ENCODE measurements at regions not wholly inside any gene's neighbourhood (a gene's known extent, or its start where the extent isn't known, plus 50 kb on each side); places are given as distances from the start of the nearest gene placed in this dataset.
"Not testable (repeated sequence)": the region's sequence is repeated elsewhere in the genome, so short reads cannot be mapped to it uniquely, and the experiment has no call there.

DNA sequence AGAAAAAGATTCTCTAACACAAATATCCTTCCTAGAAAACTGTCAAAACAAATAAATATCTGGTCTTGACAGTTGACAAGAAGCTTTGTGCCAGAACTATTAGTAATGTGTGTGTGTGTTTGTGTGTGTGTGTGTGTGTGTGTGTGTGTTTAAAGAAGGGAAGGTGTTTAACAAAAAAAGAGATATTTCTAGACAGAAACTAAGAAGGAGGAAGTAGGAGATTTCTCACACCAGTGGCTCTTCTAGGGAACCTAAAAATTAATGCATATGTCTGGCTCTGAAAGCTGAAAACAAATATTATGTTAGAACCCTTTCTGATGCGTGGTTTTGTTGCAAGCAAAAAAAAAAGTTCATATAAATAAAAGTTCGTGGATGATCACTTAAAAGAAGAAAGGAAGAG, 277.5 kb downstream of the RPS4Y2 start:
- no peak for DNase-seq (ENCODE audit: low read depth in 1 of 2, low spot score in 1 of 2)

DNA sequence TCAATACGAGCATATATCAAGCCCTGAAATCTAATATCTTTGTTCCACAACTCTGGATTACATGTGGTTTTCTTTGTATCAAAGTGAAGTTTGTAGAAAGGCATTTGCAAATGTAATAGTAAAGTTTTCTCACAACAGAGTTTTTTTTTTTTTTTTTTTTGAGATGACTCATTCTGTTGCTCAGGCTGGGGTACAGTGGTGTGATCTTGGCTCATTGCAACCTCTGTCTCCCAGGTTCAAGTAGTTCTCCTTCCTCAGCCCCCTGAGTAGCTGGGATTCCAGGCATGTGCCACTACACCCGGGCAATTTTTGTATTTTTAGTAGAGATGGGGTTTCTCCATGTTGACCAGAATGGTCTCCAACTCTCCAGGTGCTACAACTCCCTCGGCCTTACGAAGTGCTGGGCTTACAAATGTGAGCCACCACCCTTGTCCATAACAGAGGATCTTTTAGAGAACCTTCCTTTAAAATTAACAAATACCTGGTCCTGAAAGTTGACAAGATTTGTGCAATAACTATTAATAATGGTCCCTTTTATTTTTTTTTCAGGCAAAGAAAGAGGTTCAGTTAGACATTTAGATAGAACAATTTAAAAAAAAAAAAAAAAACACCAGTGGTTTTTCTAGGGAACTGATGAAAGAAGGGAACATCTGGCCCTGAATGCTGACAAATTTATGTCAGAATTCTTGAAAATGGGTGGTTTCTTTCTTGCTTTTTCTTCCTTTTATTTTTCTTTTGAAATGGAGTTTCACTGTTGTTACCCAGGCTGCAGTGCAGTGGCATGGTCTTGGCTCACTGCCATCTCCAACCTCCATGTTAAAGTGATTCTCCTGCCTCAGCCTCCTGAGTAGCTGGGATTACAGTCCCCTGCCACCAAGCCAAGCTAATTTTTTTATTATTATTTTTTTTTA, 278.5 kb downstream of the RPS4Y2 start:
- no peak for DNase-seq (ENCODE audit: low read depth in 1 of 2, low spot score in 1 of 2)

DNA sequence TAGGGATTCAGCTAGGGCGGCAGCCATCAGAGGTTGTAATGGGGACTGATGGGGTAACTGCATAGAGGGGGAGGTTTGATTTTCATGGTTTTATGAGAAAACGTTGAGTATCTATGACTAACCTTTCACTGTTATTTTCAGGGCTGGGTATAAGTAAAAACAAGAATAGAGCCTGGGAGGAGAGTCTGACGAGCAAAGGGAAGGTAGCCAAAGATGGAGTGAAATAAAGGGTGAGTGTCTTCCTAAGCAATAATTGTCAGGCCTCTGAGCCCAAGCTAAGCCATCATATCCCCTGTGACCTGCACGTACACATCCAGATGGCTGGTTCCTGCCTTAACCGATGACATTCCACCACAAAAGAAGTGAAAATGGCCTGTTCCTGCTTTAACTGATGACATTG, 281.5 kb downstream of the RPS4Y2 start:
- not testable (repeated sequence) for DNase-seq (ENCODE audit: low read depth in 1 of 2, low spot score in 1 of 2)

DNA sequence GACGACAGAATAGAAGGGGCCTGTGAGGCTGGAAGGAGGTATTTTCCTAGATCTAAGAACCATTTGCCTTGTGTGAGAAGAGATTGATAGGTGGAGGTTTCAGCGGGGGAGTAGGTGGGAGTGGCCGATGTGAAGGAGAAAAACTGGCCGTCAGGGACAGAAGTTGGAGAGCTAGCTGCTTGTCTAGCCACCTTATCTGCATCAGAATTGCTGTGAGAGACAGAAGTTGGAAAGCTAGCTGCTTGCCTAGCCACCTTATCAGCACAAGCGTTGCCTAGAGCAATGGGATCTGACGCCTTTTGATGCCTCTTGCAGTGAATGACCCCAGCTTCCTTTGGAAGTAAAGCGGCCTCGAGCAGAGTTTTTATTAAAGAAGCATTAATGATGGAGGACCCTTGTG, 283.9 kb downstream of the RPS4Y2 start:
- DNase-seq (ENCODE audit: low read depth in 1 of 2, low spot score in 1 of 2): no peak

DNA sequence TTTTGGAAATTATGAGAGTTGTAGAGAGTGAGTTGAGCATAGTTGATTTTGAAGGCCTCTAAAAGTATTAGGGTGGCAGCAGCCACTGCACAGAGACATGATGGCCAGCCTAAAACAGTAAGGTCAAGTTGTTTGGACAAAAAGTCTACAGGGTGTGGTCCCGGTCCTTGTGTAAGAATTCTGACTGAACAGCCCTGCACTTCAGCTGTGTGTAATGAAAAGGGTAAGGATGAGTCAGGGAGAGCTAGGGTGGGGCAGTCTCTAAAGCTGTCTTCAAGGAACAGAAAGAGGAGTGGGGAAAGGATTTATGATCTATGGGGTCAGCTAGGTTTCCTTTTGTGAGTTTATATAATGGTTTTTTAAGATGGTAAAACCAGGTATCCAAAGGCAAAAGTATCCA, 284.8 kb downstream of the RPS4Y2 start:
- DNase-seq (ENCODE audit: low read depth in 1 of 2, low spot score in 1 of 2): not testable (repeated sequence)

DNA sequence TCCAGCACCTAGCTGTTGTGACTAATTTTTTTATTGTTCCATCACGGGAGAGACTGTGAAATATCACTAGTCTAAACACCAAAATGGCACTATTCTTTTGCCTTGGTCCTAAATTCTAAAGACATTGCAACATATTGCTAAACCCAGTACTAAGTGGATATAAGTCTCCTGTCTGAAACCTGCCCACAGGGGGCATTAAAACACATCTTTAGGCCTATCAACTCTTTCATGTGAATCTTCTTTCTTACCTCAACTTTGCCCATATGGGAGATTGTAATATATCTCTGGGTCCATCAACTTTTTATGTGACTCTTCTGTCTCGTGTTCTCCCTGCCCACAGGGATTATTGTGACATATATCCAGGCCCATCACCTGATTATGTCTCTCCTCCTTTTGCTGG, 317.2 kb downstream of the RPS4Y2 start:
- DNase-seq (ENCODE audit: low read depth in 1 of 2, low spot score in 1 of 2): no peak

DNA sequence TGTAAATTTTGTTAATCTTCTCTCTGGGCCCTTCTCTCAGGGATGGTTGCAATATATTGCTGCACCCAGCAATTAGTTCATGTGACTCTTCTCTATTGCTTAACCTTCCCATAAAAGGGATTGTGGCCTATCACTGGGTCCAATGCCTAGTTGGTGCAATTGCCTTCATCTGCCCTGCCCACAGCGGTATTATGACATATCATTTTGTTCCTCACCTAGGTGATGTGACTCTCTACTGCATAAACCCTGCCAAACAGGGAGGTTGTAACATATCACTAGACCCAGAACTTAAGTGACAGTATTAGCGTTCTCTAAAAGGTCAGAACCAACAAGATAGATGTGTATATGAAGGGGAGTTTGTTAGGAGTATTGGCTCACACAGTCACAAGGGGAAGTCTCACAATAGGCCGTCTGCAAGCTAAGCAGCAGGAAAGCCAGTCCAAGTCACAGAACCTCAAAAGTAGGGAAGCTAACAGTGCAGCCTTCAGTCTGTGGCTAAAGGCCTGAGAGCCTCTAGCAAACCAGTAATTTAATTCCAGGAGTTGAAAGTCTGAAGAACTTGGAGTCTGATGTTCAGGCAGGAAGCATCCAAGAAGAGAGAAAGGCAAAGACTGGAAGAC, 317.8 kb downstream of the RPS4Y2 start:
- DNase-seq (ENCODE audit: low read depth in 1 of 2, low spot score in 1 of 2): no peak

DNA sequence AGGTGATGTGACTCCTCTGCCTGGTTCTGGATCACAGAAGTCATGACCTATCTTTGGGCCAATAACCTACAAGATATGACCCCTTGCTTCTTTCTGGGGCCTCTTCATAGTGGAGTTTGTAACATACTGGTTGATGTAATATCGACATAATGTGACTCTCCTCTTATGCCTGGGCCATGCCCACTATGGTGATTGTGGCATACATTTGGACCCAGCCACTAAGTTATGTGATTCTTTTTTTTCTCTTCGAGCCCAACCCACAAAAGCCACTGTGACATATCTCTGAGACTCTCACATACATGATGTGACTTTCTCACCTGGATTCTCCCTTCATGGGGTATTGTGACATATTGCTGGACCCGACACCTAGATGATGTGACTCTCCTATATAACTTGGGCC, 319.8 kb downstream of the RPS4Y2 start:
- no peak for DNase-seq (ENCODE audit: low read depth in 1 of 2, low spot score in 1 of 2)

DNA sequence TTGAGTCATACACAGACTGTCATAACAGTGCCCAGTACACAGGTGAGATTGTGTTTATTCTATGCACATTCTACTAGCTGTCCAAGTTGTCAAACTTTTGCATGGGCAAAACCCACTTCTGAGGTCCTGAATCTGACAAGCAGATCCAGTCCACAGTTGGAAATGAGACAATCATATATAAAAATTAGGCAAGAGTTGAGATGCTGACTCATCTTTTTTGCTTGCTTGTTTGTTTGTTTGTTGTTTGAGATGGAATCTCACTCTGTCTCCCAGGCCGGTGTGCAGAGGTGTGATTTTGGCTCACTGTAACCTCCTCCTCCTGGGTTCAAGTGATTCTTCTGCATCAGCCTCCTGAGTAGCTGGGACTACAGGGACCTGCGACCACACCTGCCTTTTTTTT, 323.8 kb downstream of the RPS4Y2 start:
- DNase-seq (ENCODE audit: low read depth in 1 of 2, low spot score in 1 of 2): no peak

DNA sequence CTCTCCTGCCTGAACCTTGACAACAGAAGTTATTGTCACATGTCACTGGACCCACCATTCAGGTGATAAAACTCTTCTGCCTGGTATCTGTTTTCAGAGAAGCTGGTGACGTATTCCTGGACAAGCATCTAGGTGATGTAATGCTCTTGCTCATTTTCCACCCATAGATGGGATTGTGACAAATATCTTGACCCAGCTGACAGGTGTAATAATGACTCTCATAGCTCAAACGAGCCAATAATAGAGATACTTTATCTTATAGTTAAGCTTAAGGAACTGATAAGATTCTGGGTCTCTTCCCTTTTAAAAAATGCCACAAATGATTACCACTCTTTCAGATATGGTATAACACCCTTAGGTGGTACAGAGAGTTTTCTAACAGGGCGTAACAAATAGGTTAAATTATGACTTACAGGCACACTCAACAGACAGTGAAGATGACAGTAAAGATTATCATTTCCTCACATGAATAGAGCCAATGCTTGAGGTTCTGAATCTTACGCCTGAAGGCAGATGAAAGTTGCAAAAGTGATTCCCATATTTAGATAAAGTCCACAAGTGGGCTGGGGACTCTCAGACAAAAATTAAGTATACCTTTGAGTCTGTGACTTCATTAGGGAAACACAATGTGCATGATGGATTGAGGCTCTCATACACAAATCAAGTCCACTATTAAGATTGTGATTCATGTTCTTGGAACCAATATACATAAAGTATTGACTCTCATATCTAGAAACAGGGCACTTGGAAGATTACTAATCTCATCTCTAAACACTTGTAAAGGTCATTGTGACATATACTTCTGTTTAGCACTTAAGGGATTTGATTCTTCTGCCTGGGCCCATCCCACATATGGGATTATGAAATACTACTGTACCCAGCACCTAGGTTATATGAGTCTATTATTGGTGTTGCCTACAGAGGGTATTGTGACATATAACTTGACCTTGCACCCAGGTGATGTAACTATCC, 326.0 kb downstream of the RPS4Y2 start:
- DNase-seq (ENCODE audit: low read depth in 1 of 2, low spot score in 1 of 2): no peak

DNA sequence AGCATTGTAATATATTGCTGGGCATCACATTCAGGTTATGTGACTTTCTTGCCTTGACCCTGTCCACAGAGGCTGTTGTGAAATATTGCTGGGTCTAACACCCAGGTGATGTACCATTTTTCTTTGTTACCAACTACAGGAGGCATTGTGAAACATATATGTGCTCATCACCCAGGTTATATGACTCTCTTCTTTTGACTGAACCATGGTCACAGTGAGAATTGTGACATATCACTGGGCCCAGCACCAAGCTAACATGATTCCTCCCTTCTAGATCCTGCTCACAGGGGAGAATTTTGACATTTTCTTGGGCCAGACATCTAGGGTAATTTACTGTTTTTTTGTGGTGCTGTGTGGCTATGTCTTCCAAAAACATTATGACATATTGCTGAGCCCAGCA, 326.7 kb downstream of the RPS4Y2 start:
- no peak for DNase-seq (ENCODE audit: low read depth in 1 of 2, low spot score in 1 of 2)

DNA sequence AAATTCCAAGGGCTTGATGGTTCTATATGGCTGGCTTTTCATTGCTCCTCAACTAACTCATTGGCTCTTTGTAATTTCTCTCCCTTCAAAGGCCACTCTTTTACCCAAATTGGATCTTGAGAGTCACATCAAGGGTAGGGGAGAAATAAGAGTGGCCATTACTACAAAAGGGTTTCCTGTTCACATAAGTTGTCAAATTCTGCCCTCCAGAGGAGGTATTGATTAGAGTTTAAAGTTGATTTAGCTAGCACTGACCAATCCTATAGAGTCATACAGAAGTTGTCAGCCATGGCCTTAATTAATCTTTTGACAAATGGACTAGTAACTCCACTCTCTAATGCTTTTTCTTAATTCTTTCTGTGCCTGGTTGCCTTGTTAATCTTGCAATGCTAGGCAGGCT, 336.0 kb downstream of the RPS4Y2 start:
- no peak for DNase-seq (ENCODE audit: low read depth in 1 of 2, low spot score in 1 of 2)

DNA sequence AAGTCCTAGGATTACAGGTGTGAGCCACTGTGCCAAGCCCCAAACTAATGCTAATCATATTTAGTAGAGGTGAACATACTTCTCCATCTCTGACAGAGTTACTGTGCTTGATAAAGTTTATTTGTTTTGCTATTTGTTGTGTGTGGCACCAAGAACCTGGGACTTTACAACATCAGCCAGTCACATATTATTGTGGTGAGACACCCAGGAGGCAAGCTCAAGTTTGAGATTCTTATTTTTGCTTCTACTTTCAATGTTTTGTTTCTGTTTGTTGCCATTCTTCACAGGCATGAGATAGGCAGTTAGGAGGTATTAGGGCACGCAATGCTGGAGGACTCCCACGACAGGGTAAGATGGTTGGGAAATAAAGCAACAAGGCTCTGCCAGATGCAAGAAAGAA, 346.6 kb downstream of the RPS4Y2 start:
- no peak for DNase-seq (ENCODE audit: low read depth in 1 of 2, low spot score in 1 of 2)

DNA sequence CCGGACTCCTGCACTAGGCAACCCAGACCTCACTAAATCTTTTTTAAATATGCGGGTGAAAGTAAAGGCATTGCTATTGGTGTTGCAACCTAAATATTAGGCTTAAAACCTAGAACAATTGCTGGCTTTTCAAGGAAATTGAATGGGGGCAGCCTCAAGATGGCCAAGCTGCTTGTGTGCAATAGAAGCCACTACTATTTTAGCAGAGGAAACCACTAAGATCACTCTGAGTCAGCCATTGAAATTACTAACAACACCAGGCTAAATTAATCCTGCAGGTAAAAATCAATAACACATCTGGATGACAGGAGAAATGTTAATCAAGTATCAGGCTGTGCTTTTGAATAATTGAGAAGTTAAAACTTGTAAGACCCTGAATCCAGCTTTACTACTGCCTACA, 348.0 kb downstream of the RPS4Y2 start:
- no peak for DNase-seq (ENCODE audit: low read depth in 1 of 2, low spot score in 1 of 2)

DNA sequence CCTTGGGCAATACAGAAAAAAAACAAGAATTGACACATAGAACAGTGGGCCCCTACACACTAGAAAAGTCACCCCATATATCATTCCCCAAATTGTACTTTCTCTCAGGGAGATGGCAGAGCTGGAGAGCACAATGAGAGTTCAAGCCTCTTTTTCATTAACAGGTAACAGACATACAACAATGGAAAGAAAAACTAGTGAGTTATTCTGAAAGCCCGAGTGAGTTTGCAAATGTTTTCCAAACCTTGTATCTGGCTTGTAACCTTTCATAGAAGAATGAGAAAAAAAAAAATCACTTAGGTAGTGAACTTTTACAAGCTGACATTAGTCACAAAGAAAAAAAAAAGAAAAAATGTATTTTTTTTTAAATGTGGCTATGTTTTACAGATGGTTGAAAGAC, 349.6 kb downstream of the RPS4Y2 start:
- no peak for DNase-seq (ENCODE audit: low read depth in 1 of 2, low spot score in 1 of 2)

DNA sequence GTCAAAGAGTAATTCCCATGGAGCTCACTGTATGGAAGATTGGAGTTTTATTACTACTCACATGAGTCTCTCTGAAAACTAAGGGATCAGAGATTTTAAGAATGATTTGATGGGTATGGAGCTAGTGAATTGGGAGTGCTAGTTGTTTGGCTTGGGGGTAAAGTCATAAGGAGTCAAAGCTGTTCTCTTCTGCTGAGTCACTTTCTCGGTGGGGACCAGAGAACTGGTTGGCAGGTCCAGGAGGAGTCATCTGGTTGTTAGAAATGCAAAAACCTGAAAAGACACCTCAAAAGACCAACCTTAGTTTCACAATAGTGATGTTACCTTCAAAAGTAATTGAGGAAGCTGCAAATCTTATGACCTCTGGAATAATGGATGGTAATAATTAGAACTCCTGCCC, 355.4 kb downstream of the RPS4Y2 start:
- no peak for DNase-seq (ENCODE audit: low read depth in 1 of 2, low spot score in 1 of 2)

DNA sequence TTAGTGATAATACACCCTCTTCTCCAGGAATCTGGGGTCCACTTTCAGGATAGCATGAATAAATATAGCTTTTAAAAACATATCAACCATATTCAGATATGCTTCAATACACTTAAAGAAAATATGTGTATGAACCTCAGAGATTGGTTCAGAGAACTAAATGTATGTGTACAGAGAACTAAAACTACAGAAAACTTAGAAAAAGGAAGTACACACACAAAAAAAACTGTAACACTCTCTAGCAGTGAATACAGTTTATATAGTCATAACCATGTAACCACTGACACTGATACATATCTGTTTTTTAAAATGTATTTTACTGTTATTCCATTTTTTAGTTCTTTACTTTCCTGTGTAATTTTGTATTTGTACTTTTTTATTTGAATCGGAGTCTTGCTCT, 365.2 kb downstream of the RPS4Y2 start:
- DNase-seq (ENCODE audit: low read depth in 1 of 2, low spot score in 1 of 2): no peak

DNA sequence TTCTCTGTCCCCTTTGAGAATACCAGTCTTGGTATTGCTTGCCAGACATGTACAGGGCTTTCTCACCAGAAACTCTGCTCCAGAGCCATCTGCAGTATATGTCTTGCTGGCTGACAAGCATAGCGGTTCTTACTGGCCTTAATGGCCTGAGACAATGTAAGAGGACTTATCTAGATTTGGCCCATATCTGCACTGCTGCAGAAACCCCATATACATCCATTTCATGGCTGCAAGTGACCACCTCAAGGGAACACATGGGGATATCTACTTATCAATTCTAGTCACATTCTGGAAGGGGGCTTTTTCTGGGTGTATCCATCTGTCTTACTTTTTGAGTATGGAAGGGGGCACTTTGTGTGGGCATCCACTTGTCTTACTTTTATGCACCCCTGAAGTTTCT, 375.5 kb upstream of the RBMY1B start:
- no peak for DNase-seq (ENCODE audit: low read depth in 1 of 2, low spot score in 1 of 2)

DNA sequence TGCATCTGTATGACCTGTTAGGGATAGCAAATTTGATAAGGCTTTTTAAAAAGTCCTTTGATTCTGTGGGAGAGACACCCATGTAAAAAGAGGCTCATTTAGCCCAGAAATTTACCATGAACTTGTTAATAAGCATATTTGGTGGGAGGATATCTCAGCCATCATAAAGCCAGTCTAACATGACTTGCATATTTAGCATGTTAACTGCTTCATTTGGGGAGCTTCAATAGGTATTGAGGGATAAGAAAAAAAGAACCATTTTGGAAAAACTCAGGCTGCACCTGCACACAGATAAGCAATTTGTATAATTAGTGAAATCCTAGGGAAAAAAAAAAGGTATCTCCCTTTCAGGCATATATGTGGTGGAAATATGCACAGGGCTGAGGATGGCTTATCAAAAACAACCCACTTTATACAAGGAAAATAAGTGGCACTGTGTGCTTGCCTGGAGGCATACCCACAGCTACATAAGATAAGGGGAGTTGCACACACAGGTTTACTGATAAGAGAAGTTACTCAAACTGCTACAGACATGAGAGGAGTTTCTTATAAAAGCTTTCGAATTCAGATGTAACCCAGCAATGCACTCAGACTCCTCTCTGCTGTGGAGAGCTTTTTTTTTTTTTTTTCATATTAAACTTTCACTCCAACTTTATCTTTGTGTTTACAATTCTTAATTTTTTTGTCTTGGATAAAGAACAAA, 372.9 kb upstream of the RBMY1B start:
- no peak for DNase-seq (ENCODE audit: low read depth in 1 of 2, low spot score in 1 of 2)

DNA sequence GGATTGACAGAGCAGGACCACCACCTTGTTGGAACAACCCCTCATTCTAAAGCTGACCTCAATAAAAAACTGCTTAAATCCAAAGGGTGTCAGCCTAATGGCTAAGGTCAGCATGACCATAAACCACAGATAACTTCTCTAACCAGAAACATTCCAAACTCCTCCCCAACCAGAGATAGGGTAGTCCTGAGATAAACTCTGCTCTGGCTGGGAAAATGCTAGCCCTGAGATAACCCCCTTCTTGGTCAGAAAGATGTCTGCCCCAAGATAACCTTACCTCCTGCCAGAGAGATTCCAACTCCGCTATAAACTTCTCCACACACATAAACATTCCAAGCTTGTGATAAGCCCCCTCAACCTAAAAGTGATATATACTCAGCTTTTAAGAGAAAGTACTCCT, 364.8 kb upstream of the RBMY1B start:
- no peak for DNase-seq (ENCODE audit: low read depth in 1 of 2, low spot score in 1 of 2)

DNA sequence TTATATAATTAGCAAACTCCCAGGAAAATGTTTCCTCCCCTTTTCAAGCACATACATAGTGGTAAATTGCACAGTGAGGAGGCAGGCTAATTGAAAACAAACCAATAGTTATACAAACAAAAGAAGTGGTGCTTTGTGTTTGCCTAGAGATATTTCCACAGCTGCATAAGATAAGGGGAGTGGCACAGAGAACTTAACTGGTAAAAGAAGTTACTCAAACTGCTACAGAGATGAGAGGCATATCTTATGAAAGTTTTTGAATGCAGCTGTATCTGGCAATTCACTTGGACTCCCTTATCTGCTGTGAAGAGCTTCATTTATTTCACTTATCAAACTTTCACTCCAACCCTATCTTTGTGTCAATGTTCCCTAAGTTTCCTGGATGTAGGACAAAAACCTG, 361.2 kb upstream of the RBMY1B start:
- DNase-seq (ENCODE audit: low read depth in 1 of 2, low spot score in 1 of 2): no peak
